ENCODE measurements at regions not wholly inside any gene's neighbourhood (a gene's known extent, or its start where the extent isn't known, plus 50 kb on each side); places are given as distances from the start of the nearest gene placed in this dataset.

- no peak for TF ChIP-seq CTCF (IDR thresholded peaks at IDR 0.05)
- ATAC-seq (ENCODE audit: low FRiP score) (no peak), DNase-seq (ENCODE audit: low spot score) (no peak)
Observed at GRCh38 chr6:138563231-138563630, 63.9 kb upstream of the NHSL1 start.

GRCh38 chr6:138563650-138564049 is 64.4 kb upstream of the NHSL1 start:
- DNase-seq (ENCODE audit: low spot score) (no peak), ATAC-seq (ENCODE audit: low FRiP score) (no peak)
- no peak for TF ChIP-seq CTCF (IDR thresholded peaks at IDR 0.05)

- ATAC-seq (ENCODE audit: low FRiP score) (no peak), DNase-seq (ENCODE audit: low spot score) (no peak)
- TF ChIP-seq CTCF (IDR thresholded peaks at IDR 0.05), result no peak
Observed at GRCh38 chr6:138564170-138564721, 65.0 kb upstream of the NHSL1 start.

GRCh38 chr6:138567052-138567451 is 67.8 kb upstream of the NHSL1 start:
- ATAC-seq (ENCODE audit: low FRiP score), result no peak
- TF ChIP-seq CTCF (IDR thresholded peaks at IDR 0.05), result no peak
- DNase-seq (ENCODE audit: low spot score), result no peak

- DNase-seq (ENCODE audit: low spot score) (no peak), ATAC-seq (ENCODE audit: low FRiP score) (no peak)
- no peak for TF ChIP-seq CTCF (IDR thresholded peaks at IDR 0.05)
Observed at GRCh38 chr6:138568997-138569396, 69.7 kb upstream of the NHSL1 start.

GRCh38 chr6:138569554-138569953 is 70.3 kb upstream of the NHSL1 start:
- ATAC-seq (ENCODE audit: low FRiP score), result no peak
- TF ChIP-seq CTCF (IDR thresholded peaks at IDR 0.05), result no peak
- no peak for DNase-seq (ENCODE audit: low spot score)

- no peak for ATAC-seq (ENCODE audit: low FRiP score)
- no peak for TF ChIP-seq CTCF (IDR thresholded peaks at IDR 0.05)
- DNase-seq (ENCODE audit: low spot score), result no peak
Observed at GRCh38 chr6:138569970-138570724, 70.9 kb upstream of the NHSL1 start.
